Loucy (cell line): ENCODE measurements at regions not wholly inside any gene's neighbourhood (a gene's known extent, or its start where the extent isn't known, plus 50 kb on each side); places are given as distances from the start of the nearest gene placed in this dataset.

Source experiments
- H2AFZ ChIP-seq: fragments of 200-600 bp; sonication (generic); 2 replicates; pipeline ENCODE4 v1.6.0; 2016; ENCODE audit warnings: antibody characterized with exemption, mild to moderate bottlenecking, low read length, moderate library complexity
- H3F3A ChIP-seq: fragments of 200-600 bp; 2 replicates; pipeline ENCODE4 v1.6.0; 2016; ENCODE audit warnings: antibody characterized with exemption, low read depth, mild to moderate bottlenecking
- H3K27me3 ChIP-seq: fragments of 200-600 bp; sonication (generic); 2 replicates; pipeline ENCODE4 v1.6.1; 2014; ENCODE audit warnings: low read length, mild to moderate bottlenecking; ENCODE audit not compliant: insufficient read depth, poor library complexity, severe bottlenecking
- H3K36me3 ChIP-seq: fragments of 200-600 bp; sonication (generic); 2 replicates; pipeline ENCODE4 v1.6.1; 2016; ENCODE audit warnings: low read length; ENCODE audit not compliant: insufficient read depth
- H3K4me1 ChIP-seq: fragments of 200-600 bp; sonication (generic); 2 replicates; pipeline ENCODE4 v1.5.1; 2014; ENCODE audit warnings: low read length, mild to moderate bottlenecking; ENCODE audit not compliant: insufficient read depth, poor library complexity, severe bottlenecking
- H3K4me2 ChIP-seq: fragments of 200-600 bp; sonication (generic); 2 replicates; pipeline ENCODE4 v1.6.0; 2014; ENCODE audit warnings: antibody characterized with exemption, low read length, low read depth, mild to moderate bottlenecking; ENCODE audit not compliant: poor library complexity, severe bottlenecking
- H3K4me3 ChIP-seq: fragments of 200-600 bp; sonication (generic); 2 replicates; pipeline ENCODE4 v1.5.1; 2014; ENCODE audit warnings: low read length, mild to moderate bottlenecking, mixed read lengths; ENCODE audit not compliant: poor library complexity, severe bottlenecking
- H3K79me2 ChIP-seq: fragments of 200-600 bp; sonication (generic); 2 replicates; pipeline ENCODE4 v1.6.1; 2014; ENCODE audit warnings: low read length; ENCODE audit not compliant: insufficient read depth
- H3K9ac ChIP-seq: fragments of 200-600 bp; sonication (generic); 2 replicates; pipeline ENCODE4 v1.6.0; 2014; ENCODE audit warnings: mild to moderate bottlenecking, low read depth, low read length, moderate library complexity; ENCODE audit not compliant: poor library complexity, severe bottlenecking
- H3K9me2 ChIP-seq: fragments of 200-600 bp; sonication (generic); replicated peaks from 2 replicates; pipeline ENCODE4 v1.6.1; 2016; ENCODE audit warnings: low read depth, low read length, mixed read lengths
- H3K9me3 ChIP-seq: fragments of 200-600 bp; sonication (generic); 2 replicates; pipeline ENCODE4 v1.6.1; 2014; ENCODE audit warnings: mild to moderate bottlenecking, antibody characterized with exemption, low read length, low read depth; ENCODE audit not compliant: insufficient read depth
- H4K20me1 ChIP-seq: fragments of 200-600 bp; sonication (generic); 2 replicates; pipeline ENCODE4 v1.6.0; 2014; ENCODE audit warnings: antibody characterized with exemption, low read length, mild to moderate bottlenecking; ENCODE audit not compliant: insufficient read depth, poor library complexity, severe bottlenecking
- EZH2phosphoT487 ChIP-seq: fragments of 200-600 bp; IDR thresholded peaks from 2 replicates; pipeline ENCODE4 v1.6.1; 2018; ENCODE audit warnings: antibody characterized with exemption, mild to moderate bottlenecking, moderate library complexity, borderline replicate concordance
- TF ChIP-seq, protein P1 (sequence below): fragments of 200-600 bp; sonication (generic); conservative IDR thresholded peaks from 2 replicates; pipeline ENCODE4 v1.5.1; 2014; ENCODE audit warnings: mild to moderate bottlenecking, antibody characterized with exemption, low read length

DNA sequence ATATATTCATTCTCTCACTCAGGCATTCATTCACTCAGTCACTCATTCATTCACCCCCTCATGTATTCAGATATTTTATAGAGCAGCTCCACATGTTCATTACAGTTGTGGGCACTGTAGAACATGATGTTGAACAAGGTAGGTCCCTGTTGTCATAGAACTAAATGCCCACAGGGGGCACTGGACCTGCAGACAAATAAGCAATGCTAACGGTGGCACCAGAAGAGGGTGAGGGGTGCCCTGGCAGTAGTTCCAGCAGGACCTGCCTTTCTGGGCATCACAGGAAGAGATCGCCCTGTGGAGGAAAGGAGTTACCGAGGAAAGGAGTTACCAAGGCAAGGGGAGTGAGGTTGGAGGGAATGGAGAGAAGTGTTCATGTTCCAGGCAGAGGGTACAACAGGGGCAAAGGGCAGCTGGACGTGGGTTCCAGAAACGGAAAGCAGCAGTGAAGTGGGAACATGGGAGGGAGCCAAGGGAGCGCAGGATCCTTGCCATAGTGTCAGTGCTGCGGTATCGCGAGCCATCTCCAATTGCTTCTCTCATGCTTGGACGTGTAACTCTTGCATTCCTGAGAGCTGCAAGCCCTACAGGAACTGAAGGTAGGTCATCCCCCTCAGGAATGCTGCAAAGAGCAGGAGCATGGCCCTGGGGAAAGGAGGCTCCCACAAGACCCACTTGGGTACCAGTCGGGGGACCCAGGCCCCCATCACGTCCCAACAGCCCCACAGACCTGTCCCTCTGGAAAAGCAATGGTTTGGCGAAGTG, 128.2 kb downstream of the EDN3 start:
- Histone ChIP-seq H3F3A (no peaks in the 10 kb centered on the region), H3K9me3 (no peaks in the 10 kb centered on the region), H3K9me2 (no peaks in the 10 kb centered on the region), H3K4me2 (peak overlapping the region; percentile 29), H2AFZ (peak overlapping the region; percentile 65; the same call in 1 of the 2 replicates), H3K27me3 (no peaks in the 10 kb centered on the region), H3K79me2 (no peaks in the 10 kb centered on the region), H3K4me3 (no peak overlapping the region), H3K4me1 (no peaks in the 10 kb centered on the region), H3K9ac (no peak overlapping the region), H3K36me3 (no peaks in the 10 kb centered on the region), H4K20me1 (no peaks in the 10 kb centered on the region)
- TF ChIP-seq, protein P1, sequence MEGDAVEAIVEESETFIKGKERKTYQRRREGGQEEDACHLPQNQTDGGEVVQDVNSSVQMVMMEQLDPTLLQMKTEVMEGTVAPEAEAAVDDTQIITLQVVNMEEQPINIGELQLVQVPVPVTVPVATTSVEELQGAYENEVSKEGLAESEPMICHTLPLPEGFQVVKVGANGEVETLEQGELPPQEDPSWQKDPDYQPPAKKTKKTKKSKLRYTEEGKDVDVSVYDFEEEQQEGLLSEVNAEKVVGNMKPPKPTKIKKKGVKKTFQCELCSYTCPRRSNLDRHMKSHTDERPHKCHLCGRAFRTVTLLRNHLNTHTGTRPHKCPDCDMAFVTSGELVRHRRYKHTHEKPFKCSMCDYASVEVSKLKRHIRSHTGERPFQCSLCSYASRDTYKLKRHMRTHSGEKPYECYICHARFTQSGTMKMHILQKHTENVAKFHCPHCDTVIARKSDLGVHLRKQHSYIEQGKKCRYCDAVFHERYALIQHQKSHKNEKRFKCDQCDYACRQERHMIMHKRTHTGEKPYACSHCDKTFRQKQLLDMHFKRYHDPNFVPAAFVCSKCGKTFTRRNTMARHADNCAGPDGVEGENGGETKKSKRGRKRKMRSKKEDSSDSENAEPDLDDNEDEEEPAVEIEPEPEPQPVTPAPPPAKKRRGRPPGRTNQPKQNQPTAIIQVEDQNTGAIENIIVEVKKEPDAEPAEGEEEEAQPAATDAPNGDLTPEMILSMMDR = peak; percentile 64
- TF ChIP-seq EZH2phosphoT487 = no peak

DNA sequence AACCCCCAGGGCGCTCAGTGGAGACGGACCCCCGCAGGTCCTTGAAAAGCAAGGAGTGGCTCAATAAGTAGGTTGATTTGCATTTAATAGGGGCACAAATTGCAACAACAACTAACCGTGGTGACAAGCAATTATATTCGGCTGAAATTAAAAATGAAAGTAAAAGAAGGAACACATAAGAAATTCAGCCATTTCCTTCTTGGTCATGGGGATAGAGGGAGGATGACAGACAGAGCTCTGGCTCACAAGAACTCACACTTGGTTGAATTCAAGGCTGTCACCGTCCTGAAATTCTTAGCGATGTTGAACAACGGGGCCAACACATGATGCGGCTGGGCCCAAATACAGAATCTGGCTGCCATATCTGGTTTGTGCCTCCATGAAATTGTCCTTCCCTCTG, 129.0 kb downstream of the EDN3 start:
- no peaks in the 10 kb centered on the region for H3K27me3 ChIP-seq
- H3K9me3 ChIP-seq = no peaks in the 10 kb centered on the region
- H3F3A ChIP-seq = no peaks in the 10 kb centered on the region
- H2AFZ ChIP-seq = peak overlapping the region; percentile 65
- no peak overlapping the region for H3K4me3 ChIP-seq
- H3K4me2 ChIP-seq = peak overlapping the region; percentile 29
- no peaks in the 10 kb centered on the region for H3K9me2 ChIP-seq
- no peaks in the 10 kb centered on the region for H3K4me1 ChIP-seq
- no peaks in the 10 kb centered on the region for H4K20me1 ChIP-seq
- H3K79me2 ChIP-seq = no peaks in the 10 kb centered on the region
- TF ChIP-seq, protein P1 = no peak
- no peak for TF ChIP-seq EZH2phosphoT487
- H3K36me3 ChIP-seq = no peaks in the 10 kb centered on the region
- no peak overlapping the region for H3K9ac ChIP-seq

DNA sequence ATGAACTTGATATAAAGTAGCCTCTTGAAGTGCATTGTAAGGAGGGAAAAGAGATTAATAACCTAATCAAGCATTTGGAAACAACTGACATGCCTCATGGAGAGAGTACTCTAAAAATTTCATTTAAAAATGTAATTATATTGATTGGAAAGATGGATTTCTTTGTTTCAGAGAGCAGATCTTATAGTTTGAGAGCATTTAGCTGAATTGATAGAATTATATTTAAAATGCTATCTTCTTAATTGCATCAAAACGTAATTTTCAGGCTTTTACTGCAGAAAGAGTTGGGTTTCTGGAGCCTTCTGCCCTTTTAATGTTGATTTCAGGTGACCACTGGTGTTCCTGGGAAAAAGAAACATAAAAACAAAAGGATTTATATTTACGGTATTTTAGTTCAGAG, 130.6 kb downstream of the EDN3 start:
- Histone ChIP-seq H3K9ac (no peak overlapping the region), H3K79me2 (no peaks in the 10 kb centered on the region), H3K27me3 (no peaks in the 10 kb centered on the region), H3K36me3 (no peaks in the 10 kb centered on the region), H3K9me2 (no peaks in the 10 kb centered on the region), H2AFZ (no peak overlapping the region), H3F3A (no peaks in the 10 kb centered on the region), H3K4me1 (no peaks in the 10 kb centered on the region), H3K4me3 (no peak overlapping the region), H4K20me1 (no peaks in the 10 kb centered on the region), H3K9me3 (no peaks in the 10 kb centered on the region), H3K4me2 (no peak overlapping the region)
- TF ChIP-seq, protein P1 = no peak
- no peak for TF ChIP-seq EZH2phosphoT487
